OCI-LY7 (cell line): ENCODE measurements at regions not wholly inside any gene's neighbourhood (a gene's known extent, or its start where the extent isn't known, plus 50 kb on each side); places are given as distances from the start of the nearest gene placed in this dataset.

Source experiments
- EZH2phosphoT487 ChIP-seq: fragments of 200-600 bp; sonication (generic); IDR thresholded peaks from 2 replicates; pipeline ENCODE4 v1.6.1; 2018; ENCODE audit warnings: low read depth, borderline replicate concordance, mild to moderate bottlenecking, mixed run types, antibody characterized with exemption, low read length, moderate library complexity, mixed read lengths
- TF ChIP-seq, protein P1 (sequence below): fragments of 200-600 bp; sonication (generic); conservative IDR thresholded peaks from 2 replicates; pipeline ENCODE4 v1.5.1; 2014; ENCODE audit warnings: mild to moderate bottlenecking, antibody characterized with exemption, low read length, moderate library complexity, mixed read lengths

GRCh38 chr18:59783138-59783537, 85.9 kb upstream of the CCBE1 start:
- TF ChIP-seq, protein P1, sequence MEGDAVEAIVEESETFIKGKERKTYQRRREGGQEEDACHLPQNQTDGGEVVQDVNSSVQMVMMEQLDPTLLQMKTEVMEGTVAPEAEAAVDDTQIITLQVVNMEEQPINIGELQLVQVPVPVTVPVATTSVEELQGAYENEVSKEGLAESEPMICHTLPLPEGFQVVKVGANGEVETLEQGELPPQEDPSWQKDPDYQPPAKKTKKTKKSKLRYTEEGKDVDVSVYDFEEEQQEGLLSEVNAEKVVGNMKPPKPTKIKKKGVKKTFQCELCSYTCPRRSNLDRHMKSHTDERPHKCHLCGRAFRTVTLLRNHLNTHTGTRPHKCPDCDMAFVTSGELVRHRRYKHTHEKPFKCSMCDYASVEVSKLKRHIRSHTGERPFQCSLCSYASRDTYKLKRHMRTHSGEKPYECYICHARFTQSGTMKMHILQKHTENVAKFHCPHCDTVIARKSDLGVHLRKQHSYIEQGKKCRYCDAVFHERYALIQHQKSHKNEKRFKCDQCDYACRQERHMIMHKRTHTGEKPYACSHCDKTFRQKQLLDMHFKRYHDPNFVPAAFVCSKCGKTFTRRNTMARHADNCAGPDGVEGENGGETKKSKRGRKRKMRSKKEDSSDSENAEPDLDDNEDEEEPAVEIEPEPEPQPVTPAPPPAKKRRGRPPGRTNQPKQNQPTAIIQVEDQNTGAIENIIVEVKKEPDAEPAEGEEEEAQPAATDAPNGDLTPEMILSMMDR, result peak; percentile 74
- no peak for TF ChIP-seq EZH2phosphoT487
